CD1c-positive myeloid dendritic cell (primary cell): ENCODE measurements at regions not wholly inside any gene's neighbourhood (a gene's known extent, or its start where the extent isn't known, plus 50 kb on each side); places are given as distances from the start of the nearest gene placed in this dataset.
"Not testable (repeated sequence)": the region's sequence is repeated elsewhere in the genome, so short reads cannot be mapped to it uniquely, and the experiment has no call there.

Experiments
- DNase-seq: peaks from one replicate; pipeline ENCODE4 v3.0.0-alpha.2; 2016; ENCODE audit errors: extremely low spot score

- no peak for DNase-seq
These were observed 93.7 kb downstream of the TRIM43 start for GRCh38 chr2:95685513-95685912.

- DNase-seq = not testable (repeated sequence)
These were observed 94.4 kb downstream of the TRIM43 start for GRCh38 chr2:95686056-95686825.

- not testable (repeated sequence) for DNase-seq
These were observed 96.1 kb downstream of the TRIM43 start for GRCh38 chr2:95687852-95688251.

- not testable (repeated sequence) for DNase-seq
These were observed 99.4 kb downstream of the TRIM43 start for GRCh38 chr2:95691210-95691609.

- not testable (repeated sequence) for DNase-seq
These were observed 101.5 kb downstream of the TRIM43 start for GRCh38 chr2:95693071-95693846.

- no peak for DNase-seq
These were observed 103.8 kb downstream of the TRIM43 start for GRCh38 chr2:95695613-95696012.

GRCh38 chr2:95698146-95698545 is 106.3 kb downstream of the TRIM43 start:
- DNase-seq = no peak

- DNase-seq = not testable (repeated sequence)
These were observed 107.7 kb downstream of the TRIM43 start for GRCh38 chr2:95699201-95700184.

- peak; percentile 63 for DNase-seq
These were observed 108.7 kb downstream of the TRIM43 start for GRCh38 chr2:95700519-95700918.

- DNase-seq = no peak
These were observed 110.7 kb downstream of the TRIM43 start for GRCh38 chr2:95702471-95702870.

GRCh38 chr2:95707161-95707560 is 115.4 kb downstream of the TRIM43 start:
- DNase-seq = not testable (repeated sequence)

- DNase-seq = no peak
These were observed 116.0 kb downstream of the TRIM43 start for GRCh38 chr2:95707837-95708236.

GRCh38 chr2:95709831-95710230 is 118.0 kb downstream of the TRIM43 start:
- DNase-seq = no peak

GRCh38 chr2:95713470-95714177 is 121.8 kb downstream of the TRIM43 start:
- DNase-seq = not testable (repeated sequence)

GRCh38 chr2:95714398-95714797 is 122.6 kb downstream of the TRIM43 start:
- DNase-seq = not testable (repeated sequence)

- DNase-seq = no peak
These were observed 127.8 kb downstream of the TRIM43 start for GRCh38 chr2:95719473-95720060.

GRCh38 chr2:95721726-95722125 is 129.9 kb downstream of the TRIM43 start:
- DNase-seq = no peak

GRCh38 chr2:95722131-95722697 is 130.4 kb downstream of the TRIM43 start:
- no peak for DNase-seq

GRCh38 chr2:95723627-95724210 is 131.9 kb downstream of the TRIM43 start:
- DNase-seq = not testable (repeated sequence)

GRCh38 chr2:95725191-95725590 is 133.4 kb downstream of the TRIM43 start:
- not testable (repeated sequence) for DNase-seq
